Posterior vena cava (tissue), 2 donors: ENCODE measurements at regions not wholly inside any gene's neighbourhood (a gene's known extent, or its start where the extent isn't known, plus 50 kb on each side); places are given as distances from the start of the nearest gene placed in this dataset.

Experiments
- DNase-seq: peaks from one replicate; pipeline ENCODE4 v3.0.0-alpha.2; 2020; ENCODE audit warnings: low spot score
- intact Hi-C, 2 donors: fragments of 100-400 bp; cut with DNase I; formaldehyde crosslinking; loops; one replicate each; pipeline versions ENCODE4 v1.14.1 to v1.14.2; 2022 to 2023
- donor health status: DM: yes; HTN: yes; CAD: no.
- donor health status: DM: yes; HTN: yes; CAD: no.

DNA sequence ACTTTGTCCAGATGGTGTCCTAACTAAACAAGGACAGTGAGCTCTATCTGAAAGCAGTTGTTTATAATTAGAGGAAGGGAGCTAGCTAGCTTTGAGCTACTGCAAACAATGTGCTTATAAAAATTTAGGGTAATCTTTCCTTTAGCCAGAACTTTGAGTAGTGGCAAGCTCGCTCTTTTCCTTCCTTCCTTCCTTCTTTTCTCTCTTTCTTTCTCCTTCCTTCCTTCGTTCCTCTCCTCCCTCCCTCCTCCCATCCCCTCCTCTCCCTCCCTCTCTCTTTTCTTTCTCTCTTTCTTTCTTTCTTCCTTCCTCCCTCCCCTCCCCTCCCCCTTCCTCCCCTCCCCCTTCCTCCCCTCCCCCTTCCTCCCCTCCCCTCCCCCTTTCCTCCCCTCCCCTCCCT is 520.1 kb downstream of the INHBA start:
- intact Hi-C loops, result no loop called here
- no peak for DNase-seq

DNA sequence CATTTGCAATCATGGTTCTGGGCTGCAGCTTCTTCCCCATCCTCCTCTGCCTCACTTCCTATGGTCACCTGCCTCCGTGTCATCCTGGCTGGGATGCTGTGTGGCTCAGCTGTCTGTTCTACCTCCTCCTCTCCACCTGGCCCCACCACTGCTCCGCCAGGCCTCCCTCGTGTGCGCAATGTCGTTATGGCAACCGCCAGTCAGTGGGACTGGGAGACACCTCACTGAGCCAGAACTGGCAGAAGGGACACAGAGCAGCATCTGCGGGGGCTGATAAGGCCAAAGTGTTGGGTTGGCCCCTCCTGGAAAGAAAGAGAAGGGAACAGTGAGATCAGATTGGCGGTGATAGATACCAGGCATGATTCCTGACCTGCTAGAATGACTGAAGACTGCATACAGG is 527.5 kb downstream of the INHBA start:
- no peak for DNase-seq
- intact Hi-C loops, result no loop called here

DNA sequence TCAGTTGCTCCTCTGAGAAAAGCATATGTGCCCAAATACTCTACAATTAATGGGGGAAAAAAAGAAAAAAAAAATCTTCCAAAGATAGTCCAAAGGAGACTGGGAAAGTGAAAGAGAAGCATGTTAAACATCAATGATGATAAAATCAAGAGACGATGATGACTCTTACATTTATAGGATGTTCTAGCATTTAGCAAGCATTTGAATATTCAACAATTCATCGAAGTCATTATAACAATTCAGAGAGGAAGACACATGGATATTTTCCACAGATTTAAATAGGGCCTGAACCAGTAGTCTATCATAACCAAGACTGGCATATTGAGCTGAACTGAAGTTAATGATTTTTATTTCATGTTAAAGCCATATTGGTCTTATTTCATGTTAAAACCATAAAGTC is 528.4 kb downstream of the INHBA start:
- intact Hi-C loops, result no loop called here
- no peak for DNase-seq

DNA sequence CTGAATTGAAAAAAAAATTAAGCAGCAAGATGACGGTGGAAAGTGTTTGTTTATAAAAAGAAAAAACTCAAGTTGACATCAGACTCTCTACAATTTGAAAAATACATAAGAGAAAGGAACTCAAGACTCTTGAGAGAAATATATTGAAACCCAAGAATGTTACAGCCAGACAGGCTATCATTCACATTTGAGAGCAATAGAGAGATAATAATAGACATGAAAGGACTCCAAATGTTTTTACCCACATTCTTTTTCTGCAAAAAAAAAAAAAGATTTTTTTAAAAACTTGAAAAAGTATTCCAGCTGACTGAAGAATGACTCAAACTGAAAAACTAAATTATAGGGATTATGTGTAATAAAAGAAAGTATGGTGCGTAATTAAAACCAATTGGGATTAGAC is 532.4 kb downstream of the INHBA start:
- intact Hi-C loops, result no loop called here
- DNase-seq, result no peak

DNA sequence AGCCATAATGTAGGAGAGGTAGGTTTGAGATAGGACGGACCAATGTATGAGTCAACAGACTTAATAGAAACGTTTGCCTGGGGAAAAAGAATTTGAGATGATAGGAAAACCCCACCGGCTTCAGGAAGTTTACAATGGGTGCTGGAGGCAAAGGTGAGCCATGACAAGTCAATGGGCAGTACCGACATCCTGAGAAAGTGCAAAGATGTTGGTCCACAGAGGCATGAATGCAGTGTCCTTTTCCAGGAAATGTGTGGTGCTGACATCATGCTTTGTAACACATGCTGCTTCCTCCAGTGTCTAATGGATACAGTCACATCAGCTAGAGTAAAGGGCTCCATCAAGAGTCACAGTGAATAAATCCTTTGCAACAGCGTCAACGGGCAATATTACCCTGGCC is 533.6 kb downstream of the INHBA start:
- no peak for DNase-seq
- intact Hi-C loops, result no loop called here

- intact Hi-C loops, result no loop called here
- DNase-seq, result no peak
Measured at GRCh38 chr7:41167836-41168235, 535.1 kb downstream of the INHBA start.

- no peak for DNase-seq
- intact Hi-C loops, result no loop called here
Measured at GRCh38 chr7:41164440-41164839, 538.5 kb downstream of the INHBA start.

DNA sequence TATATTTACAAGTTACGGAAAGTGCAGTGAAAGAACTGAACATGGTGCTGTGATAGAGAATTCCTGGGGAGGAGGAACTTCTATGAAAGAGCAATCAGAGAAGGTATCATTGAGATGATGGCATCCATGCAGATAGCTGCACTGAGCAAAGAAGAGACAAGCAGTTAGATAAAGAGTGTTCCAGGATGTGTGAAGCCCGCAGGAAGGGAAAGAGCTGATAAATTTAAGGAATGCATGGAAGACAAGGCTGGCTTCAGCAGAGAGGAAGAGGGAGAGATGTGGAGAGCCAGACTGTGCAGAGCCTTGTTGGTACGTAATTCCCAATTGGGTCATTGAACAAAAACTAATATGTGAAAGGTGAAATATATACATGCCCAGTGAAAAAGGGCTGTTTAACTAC is 538.9 kb downstream of the INHBA start:
- intact Hi-C loops, result no loop called here
- no peak for DNase-seq

DNA sequence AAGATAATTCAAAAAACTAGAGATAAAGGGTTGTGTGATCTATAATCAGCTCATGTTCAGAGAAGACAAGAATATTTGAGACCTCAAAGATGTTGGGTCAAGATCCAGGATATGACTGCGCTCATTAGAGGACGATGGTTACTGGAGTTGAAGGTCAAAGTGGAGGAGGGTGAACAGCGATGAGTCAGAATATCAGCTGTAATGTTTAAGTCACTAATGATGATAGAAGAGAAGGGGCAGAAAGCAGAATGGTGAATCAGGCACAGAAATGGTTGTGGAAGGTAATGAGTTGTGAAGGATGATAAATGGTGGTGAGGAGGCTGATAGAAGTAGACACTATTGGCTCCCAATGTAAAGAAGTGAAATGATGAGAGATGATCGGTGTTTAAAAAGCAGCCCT is 540.3 kb downstream of the INHBA start:
- DNase-seq, result no peak
- intact Hi-C loops, result no loop called here

DNA sequence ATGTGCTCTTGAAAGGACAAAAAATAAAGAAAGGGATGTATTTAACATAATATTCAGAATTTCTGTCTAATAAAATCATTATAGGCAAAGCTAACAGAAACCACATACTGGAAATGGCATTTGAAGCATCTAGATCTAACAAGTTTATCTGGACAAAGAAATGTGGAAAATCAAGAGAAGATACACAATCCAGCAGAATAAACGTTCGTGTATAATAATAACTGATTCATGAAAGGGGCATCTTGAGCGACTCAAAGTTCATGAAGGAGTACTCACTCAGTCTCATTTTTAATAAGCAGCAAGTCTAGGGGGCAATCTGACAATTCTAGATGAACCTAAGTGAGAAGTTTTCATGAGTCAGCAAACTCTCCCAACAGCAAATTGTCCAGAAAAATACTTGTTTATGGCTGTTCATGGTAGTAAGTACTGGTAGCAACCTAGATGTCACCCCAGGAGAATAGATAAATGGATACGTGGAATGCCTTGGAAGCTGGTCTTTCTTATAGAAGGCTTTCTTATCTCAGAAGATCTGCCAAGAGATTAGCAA is 541.8 kb downstream of the INHBA start:
- intact Hi-C loops, result no loop called here
- no peak for DNase-seq

DNA sequence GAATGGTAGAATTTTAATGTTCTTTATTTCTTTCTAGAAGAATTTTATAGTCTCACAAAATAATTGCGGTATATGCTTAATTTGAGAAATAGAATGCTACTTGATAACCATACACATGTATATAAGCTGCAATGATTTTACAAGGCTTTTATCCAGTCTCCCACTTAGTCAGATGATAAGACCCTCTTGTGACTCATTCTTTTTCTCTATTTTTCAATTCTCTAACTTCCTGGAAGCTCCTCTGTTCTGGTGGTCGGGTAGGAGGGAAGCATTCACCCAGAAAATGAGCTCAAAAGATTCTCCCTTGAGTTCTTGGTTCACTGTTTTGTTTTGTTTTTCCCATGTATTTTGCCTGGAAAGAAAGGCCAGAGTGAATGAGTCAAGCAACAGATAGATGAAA is 546.6 kb downstream of the INHBA start:
- intact Hi-C loops, result no loop called here
- DNase-seq, result no peak

DNA sequence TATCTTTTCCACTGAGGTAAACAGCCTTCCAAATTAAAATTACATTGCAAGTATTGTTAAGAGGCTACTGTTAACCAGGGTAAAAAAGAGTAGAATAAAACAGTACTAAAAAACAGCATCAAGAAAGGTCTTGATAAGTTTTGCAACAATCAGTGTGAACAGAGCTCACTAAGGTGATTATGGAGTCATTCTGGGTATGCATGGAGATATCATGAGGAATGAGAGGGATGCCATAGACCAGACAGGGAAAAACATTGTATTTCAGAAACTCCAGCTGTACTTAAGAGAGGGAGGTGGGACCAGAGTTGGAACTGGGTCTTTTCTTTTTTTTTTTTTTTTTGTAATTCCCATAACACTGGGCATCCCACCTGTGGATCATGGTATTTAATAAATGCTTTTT is 549.6 kb downstream of the INHBA start:
- no peak for DNase-seq
- intact Hi-C loops, result no loop called here

DNA sequence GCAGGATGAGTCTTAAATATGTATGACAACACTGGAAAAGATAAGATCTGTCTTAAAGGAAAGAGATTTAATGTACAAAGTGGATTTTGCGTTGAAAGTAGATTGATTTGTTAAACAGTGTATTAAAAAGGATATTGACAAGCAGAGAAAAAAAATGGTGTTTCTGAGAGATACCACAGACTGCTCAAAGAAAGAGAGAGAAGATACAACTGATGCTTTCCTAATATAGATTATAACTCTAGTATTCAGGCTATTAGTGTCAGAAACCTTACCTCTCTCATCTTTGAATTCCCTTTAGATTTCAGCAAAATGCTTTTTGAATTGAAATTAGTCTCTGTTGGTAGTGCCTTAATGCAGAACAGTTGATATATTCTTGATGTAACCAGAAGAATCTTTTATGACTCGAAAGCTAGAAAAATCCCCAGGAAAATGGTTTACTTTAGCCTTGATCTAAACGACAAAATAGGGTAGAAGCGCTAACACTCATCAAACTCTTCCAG is 550.7 kb downstream of the INHBA start:
- DNase-seq, result no peak
- intact Hi-C loops, result no loop called here

DNA sequence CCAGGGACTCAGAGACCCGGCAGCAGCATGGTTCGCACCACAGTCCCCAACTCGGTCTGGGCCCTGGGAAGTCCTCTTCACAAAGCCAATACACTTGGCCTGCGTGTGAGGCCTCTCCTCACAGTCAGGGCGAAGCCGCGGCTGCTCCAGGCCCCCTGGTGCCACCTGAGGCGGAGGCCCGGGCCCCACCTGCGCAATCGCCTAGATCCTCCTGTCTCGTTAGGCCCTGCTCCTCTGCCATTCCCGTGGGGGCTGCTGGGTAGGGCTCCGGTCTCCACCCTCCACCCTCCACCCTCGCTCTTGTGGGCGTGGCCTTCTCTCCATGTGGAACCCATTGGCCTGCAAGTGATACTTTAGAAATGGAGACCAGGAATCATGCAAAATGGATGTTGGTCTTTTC is 553.3 kb downstream of the INHBA start:
- DNase-seq, result no peak
- intact Hi-C loops, result no loop called here

DNA sequence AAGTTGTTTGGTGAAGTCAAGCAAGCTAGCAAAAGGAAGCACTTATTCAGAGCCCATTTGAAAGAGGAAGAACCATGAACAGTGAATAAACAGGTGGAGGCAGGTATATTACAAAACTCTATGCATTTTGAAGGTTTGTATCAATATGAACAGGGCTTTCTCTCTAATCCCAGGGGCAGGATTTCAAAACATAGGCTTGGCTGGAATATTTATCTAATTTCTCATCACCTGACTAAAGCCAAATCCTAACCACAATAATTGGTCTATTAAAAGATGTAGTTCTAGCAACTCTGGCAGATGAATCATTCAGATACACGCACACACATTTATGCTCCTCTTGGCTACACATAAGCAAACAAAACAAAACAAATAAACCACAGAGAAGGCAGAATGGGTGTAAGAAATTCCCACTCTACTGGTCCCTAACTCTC is 554.4 kb downstream of the INHBA start:
- no peak for DNase-seq
- intact Hi-C loops, result no loop called here

DNA sequence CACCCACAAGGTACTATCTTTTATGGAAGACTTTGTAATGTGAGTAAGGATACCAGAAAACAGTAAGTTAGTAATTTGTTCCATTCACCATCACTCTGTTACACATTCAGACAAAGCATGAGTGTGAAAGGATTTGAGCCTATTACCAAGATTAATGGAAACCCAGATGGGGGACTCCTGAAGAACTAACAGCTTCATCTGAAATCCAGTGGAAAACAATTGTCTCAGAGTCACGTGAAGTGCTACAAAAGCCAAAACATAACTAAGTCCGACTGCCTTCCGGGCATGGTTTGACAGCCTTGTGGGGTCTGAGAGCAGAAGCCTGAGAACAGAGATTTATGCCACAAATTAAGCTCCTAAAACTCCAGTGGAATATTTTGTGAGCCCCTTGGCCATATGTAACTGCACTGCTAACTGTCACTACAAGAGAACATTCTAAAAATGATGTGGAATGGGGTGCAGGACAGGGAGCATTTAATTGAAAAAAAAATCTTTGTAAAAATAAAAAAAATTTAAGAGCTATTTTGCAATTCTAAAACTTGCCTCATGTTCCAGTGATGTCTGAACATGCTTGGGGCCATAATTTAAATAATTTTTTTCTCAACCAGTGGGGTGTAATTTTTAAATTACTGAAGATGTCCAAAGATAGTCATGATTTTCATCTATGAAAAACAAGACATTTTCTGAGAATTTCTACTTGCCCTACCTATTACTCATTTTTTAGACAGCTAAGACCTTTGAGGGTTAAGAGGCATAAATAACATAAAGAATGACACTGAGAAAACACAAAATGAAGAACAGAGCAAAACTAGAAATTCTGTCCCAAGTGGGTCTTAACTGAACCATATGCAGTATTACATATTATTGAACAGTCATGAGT is 555.0 kb downstream of the INHBA start:
- no peak for DNase-seq
- intact Hi-C loops, result no loop called here

- no peak for DNase-seq
- intact Hi-C loops, result no loop called here
Measured at GRCh38 chr7:41146429-41146828, 556.5 kb downstream of the INHBA start.

DNA sequence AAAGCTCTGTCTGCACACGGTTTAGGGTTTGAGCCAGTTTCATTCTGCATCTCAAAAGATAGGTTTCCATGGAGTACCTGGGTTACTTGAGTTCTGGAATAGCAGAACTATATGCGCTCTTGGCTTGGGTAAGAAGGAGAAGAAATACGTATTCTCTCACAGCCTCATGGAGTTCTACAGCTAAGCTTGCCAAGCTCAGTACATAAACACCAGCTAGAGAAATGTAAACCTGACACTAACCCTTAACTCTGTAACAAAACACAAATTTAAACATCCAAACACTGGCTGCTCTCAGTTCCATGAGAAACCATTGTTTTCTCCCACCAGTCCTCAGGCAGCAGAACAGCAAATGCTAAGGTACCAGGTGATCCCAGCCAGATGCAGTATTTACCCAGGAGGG is 557.2 kb downstream of the INHBA start:
- intact Hi-C loops, result no loop called here

GRCh38 chr7:41142904-41143473 is 559.9 kb downstream of the INHBA start:
- no peak for DNase-seq
- intact Hi-C loops, result no loop called here

More for the DNA sequence above, 557.2 kb downstream of the INHBA start:
- DNase-seq, result no peak

GRCh38 chr7:41139789-41140188 is 563.1 kb downstream of the INHBA start:
- DNase-seq, result no peak
- intact Hi-C loops, result loop anchor here in 1 of 2 donors (10.0 kb wide), 1 partner anchor 1985 kb away; no protein-coding TSS in a partner anchor

DNA sequence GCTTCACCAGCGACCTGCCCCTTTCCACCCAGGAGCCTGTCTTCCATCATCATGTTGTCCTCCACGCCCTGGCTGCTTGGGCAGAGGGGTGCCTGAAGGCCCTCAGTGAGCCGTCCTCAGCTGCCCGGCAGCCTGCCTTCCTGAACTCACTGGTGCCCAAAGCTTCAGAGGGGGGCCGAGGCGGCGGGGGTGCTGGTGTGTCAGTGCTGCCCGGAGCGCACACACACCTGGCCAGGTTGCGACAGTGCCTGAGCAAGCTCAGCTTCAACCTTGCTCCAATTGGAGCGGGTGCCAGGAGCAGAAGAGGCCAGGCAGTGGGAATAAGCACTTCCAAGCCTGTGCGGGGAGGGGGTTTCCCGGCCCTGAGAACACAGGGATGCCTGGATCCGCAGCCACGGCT is 566.3 kb downstream of the INHBA start:
- intact Hi-C loops, result loop anchor here in 1 of 2 donors (10.0 kb wide), 1 partner anchor 1988 kb away; no protein-coding TSS in a partner anchor
- peak; percentile 76 for DNase-seq
